GM12873 (cell line): ENCODE measurements at regions not wholly inside any gene's neighbourhood (a gene's known extent, or its start where the extent isn't known, plus 50 kb on each side); places are given as distances from the start of the nearest gene placed in this dataset.

ENCODE experiments used
- TF ChIP-seq, protein P1 (sequence below): IDR thresholded peaks from 2 replicates; pipeline ENCODE4 v1.5.1; 2012; ENCODE audit warnings: low read depth, mild to moderate bottlenecking, moderate library complexity, low read length, control low read depth; ENCODE audit not compliant: insufficient read depth; ENCODE audit errors: missing control alignments

DNA sequence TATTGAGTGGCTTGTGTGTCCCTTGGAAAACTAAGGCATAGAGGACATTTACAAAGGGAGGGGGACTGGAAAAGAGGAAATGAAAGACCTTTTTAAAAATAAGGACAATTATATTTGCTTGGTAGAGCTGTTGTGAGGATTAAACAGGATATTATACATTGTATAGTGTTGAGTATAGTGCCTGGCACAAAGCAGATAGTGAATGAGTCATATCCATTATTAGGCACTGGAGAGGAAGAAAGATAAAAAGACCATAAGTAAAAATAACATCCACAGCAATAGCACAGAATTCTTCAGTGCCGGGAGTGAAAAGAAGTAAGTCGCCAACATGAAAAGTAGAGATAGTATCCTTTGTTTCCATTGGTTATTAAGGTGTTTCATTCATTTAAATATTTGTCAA, 623.3 kb downstream of the PDCD6IP start:
- TF ChIP-seq, protein P1, sequence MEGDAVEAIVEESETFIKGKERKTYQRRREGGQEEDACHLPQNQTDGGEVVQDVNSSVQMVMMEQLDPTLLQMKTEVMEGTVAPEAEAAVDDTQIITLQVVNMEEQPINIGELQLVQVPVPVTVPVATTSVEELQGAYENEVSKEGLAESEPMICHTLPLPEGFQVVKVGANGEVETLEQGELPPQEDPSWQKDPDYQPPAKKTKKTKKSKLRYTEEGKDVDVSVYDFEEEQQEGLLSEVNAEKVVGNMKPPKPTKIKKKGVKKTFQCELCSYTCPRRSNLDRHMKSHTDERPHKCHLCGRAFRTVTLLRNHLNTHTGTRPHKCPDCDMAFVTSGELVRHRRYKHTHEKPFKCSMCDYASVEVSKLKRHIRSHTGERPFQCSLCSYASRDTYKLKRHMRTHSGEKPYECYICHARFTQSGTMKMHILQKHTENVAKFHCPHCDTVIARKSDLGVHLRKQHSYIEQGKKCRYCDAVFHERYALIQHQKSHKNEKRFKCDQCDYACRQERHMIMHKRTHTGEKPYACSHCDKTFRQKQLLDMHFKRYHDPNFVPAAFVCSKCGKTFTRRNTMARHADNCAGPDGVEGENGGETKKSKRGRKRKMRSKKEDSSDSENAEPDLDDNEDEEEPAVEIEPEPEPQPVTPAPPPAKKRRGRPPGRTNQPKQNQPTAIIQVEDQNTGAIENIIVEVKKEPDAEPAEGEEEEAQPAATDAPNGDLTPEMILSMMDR: no peak

DNA sequence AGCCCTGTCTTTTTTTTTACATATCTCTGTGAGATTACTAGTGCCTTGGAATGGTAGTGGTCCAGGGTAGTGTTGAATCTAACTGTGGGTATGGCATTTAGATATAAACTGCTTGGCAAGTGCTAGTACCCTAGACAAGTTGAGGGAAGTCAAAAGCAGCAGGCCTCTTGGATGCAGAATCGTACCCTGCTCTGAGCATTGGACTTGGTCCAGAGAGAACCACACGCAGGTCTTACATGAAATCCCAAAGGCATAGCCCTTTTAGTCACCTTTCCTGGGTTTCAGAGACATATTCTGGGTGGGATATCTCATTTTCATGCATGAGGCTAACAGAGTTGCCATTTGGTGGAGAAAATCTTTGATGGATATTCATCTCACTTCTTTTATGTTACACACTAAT, 641.4 kb downstream of the PDCD6IP start:
- TF ChIP-seq, protein P1: no peak

DNA sequence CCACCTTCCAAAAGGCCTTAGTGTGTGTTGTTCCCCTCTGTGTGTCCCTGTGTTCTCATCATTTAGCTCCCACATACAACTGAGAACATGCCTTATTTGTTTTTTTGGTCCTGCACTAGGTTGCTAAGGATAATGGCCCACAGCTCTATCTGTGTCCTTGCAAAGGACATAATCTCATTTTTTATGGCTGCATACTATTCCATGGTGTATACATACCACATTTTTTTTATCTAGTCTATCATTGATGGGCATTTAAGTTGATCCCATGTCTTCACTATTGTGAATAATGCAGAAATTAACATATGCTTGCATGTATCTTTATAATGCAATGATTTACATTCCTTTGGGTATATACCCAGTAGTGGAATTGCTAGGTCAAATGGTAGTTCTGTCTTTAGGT, 645.7 kb downstream of the PDCD6IP start:
- TF ChIP-seq, protein P1: no peak

DNA sequence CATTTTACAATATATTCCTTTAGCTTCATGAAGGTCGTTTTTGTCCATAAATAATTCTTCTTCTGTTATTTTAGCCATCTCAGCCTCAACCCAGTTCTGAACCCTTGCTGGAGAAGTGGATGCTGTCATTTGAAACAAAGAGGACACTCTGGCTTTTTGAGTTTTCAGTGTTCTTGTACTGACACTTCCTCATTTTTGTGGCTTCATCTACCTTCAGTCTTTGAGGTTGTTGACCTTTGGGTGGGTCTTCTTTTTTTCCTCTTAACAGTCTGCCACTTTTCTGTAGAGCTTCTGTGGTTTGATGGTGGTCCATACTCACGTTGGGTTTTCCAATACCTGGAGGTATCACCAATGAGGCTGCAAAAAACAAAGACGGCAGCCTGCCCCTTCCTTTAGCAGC, 650.9 kb downstream of the PDCD6IP start:
- TF ChIP-seq, protein P1: no peak

DNA sequence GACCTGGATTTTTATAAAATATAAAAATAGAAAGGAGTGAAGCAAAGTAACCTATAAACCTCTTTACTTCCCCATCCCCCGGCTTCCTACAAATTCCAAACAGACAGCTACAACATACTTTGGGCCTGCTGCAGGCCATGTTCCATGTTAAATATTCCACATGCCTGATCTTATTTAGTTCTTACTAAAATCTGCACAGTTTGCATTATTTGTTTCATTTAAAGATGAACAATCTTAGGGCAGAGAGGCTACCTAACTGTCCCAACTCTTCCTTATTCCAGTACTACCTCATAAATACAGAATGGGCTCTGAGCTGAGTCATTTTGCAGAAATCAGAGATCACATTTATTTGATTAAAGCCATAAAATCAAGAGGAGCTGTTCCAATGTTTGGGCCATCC, 665.0 kb downstream of the PDCD6IP start:
- TF ChIP-seq, protein P1: no peak

DNA sequence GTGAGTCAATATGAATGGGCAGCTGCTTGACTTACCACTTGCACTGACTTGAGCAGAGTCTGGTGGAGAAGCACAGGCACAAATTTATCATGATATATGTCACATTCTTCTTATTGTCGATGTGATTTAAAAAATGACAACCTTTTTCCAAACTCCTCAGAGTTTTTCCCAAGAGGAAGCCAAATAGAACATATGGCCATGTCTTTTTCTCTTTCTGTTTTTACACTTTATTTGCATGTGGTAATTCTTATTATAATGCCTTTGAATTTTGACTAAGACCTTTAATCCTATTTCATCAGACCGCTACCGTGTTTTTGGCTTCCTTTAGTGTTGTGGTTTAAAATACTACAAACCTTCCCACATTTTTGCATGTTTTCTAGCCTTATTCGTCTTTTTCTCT, 666.2 kb downstream of the PDCD6IP start:
- TF ChIP-seq, protein P1: no peak

DNA sequence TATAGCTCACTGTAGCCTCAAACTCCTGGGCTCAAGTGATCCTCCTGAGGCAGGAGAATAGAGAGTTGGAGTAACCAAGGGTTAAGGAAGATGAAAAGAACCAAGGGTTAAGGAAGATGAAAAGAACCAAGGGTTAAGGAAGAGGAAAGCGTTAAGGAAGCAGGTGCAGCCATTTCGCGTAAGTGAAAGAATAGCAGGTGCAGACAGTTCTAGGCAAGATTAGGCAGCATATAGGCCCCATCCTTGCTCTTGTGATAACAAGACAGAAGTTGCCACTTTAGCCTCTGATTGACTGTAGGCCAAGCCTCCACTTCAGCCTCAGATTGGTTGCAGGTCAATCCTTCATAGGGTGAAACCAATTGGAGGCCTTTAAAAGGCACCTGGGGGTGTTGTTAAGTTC, 677.4 kb downstream of the PDCD6IP start:
- TF ChIP-seq, protein P1: no peak
